B cell (primary cell): ENCODE measurements at regions not wholly inside any gene's neighbourhood (a gene's known extent, or its start where the extent isn't known, plus 50 kb on each side); places are given as distances from the start of the nearest gene placed in this dataset.

ENCODE experiments used
- ATAC-seq: fragments of 200-7000 bp; cut with Tn5 transposase; one replicate; pipeline ENCODE4 v1.10.0; 2021; ENCODE audit warnings: low read depth, mild to moderate bottlenecking, moderate number of reproducible peaks, moderate library complexity
- CTCF ChIA-PET: fragments of 350-600 bp; sonication (Branson Sonifier 250); formaldehyde crosslinking; loops from one replicate; lab custom pipeline; 2021; ENCODE audit warnings: antibody characterized with exemption, inconsistent platforms; lab: Charles Lee
- POLR2A ChIA-PET: fragments of 350-600 bp; sonication (Branson Sonifier 250); formaldehyde crosslinking; loops from one replicate; lab custom pipeline; 2021; ENCODE audit warnings: antibody characterized with exemption; lab: Charles Lee
- DNase-seq: peaks from one replicate; pipeline ENCODE4 v3.0.0; 2013
- H2AFZ ChIP-seq: 2 replicates; pipeline ENCODE4 v1.6.1; 2012; ENCODE audit warnings: mild to moderate bottlenecking, low read depth, low read length; ENCODE audit not compliant: insufficient read depth, poor library complexity, severe bottlenecking
- H3K27ac ChIP-seq, 2 donors: 1 replicate in 1 of 2; 2 replicates in 1 of 2; pipeline ENCODE4 v1.5.1; 2012 to 2013; ENCODE audit warnings: low read length in 2 of 2, mild to moderate bottlenecking in 2 of 2, moderate library complexity in 1 of 2
- H3K27me3 ChIP-seq, 4 experiments: fragments of 200-600 bp in 1 of 4; sonication (generic) in 1 of 4; replicated peaks in 1 of 4; 1 replicate in 2 of 4; 2 replicates in 2 of 4; pipeline versions ENCODE4 v1.6.1 to v1.7.0; 2013 to 2016; ENCODE audit warnings: low read length in 3 of 4, mild to moderate bottlenecking in 2 of 4, mixed read lengths in 1 of 4, moderate library complexity in 1 of 4; ENCODE audit not compliant: insufficient read depth in 4 of 4, control insufficient read depth in 3 of 4; ENCODE audit errors: control extremely low read depth in 1 of 4
- H3K36me3 ChIP-seq, 2 experiments: replicated peaks in 1 of 2; 1 replicate in 1 of 2; 2 replicates in 1 of 2; pipeline versions ENCODE4 v1.6.1 to v1.7.1; 2013; ENCODE audit warnings: low read length in 1 of 2; ENCODE audit not compliant: insufficient read depth in 2 of 2, control insufficient read depth in 1 of 2; ENCODE audit errors: control extremely low read depth in 1 of 2, extremely low read depth in 1 of 2
- H3K4me1 ChIP-seq, 2 donors: fragments of 200-600 bp in 1 of 2; sonication (generic) in 1 of 2; 1 replicate in 1 of 2; 2 replicates in 1 of 2; pipeline versions ENCODE4 v1.5.1 to v1.6.1; 2013 to 2017; ENCODE audit warnings: low read length in 2 of 2; ENCODE audit not compliant: control insufficient read depth in 2 of 2, insufficient read depth in 2 of 2
- H3K4me2 ChIP-seq: replicated peaks from 2 replicates; pipeline ENCODE3; 2012; ENCODE audit warnings: mild to moderate bottlenecking, low read depth, low read length; ENCODE audit not compliant: poor library complexity, severe bottlenecking
- H3K4me3 ChIP-seq, 5 experiments: fragments of 200-600 bp in 1 of 5; sonication (generic) in 1 of 5; 1 replicate in 3 of 5; 2 replicates in 2 of 5; pipeline versions ENCODE4 v1.5.1 to v1.7.0; 2011 to 2016; ENCODE audit warnings: low read length in 4 of 5, mild to moderate bottlenecking in 4 of 5, low read depth in 2 of 5, control low read depth in 1 of 5, moderate library complexity in 1 of 5; ENCODE audit not compliant: insufficient read depth in 1 of 5; ENCODE audit errors: control extremely low read depth in 1 of 5, extremely low read depth in 1 of 5
- H3K79me2 ChIP-seq: fragments of 200-600 bp; sonication (generic); one replicate; pipeline ENCODE4 v1.6.0; 2016; ENCODE audit warnings: low read length; ENCODE audit not compliant: control insufficient read depth, insufficient read depth
- H3K9ac ChIP-seq: fragments of 200-600 bp; sonication (generic); 2 replicates; pipeline ENCODE4 v1.6.1; 2017; ENCODE audit warnings: mild to moderate bottlenecking, low read length, moderate library complexity
- H3K9me3 ChIP-seq, 3 donors: one replicate each; pipeline versions ENCODE4 v1.6.1 to v1.7.1; 2013; ENCODE audit warnings: low read length in 2 of 3; ENCODE audit not compliant: control insufficient read depth in 2 of 3, insufficient read depth in 1 of 3; ENCODE audit errors: control extremely low read depth in 1 of 3
- H4K20me1 ChIP-seq: 2 replicates; pipeline ENCODE4 v1.6.0; 2012; ENCODE audit warnings: mild to moderate bottlenecking, low read length; ENCODE audit not compliant: insufficient read depth, control insufficient read depth, poor library complexity, severe bottlenecking
- H3K27ac Mint-ChIP-seq: one replicate; pipeline ENCODE4 v1.8.0; 2021; ENCODE audit warnings: mixed read lengths
- H3K27me3 Mint-ChIP-seq: one replicate; pipeline ENCODE4 v1.8.0; 2021; ENCODE audit warnings: mixed read lengths
- H3K4me1 Mint-ChIP-seq: one replicate; pipeline ENCODE4 v1.8.0; 2021; ENCODE audit warnings: mixed read lengths
- H3K4me3 Mint-ChIP-seq: one replicate; pipeline ENCODE4 v1.8.0; 2021; ENCODE audit warnings: mixed read lengths
- H3K9me3 Mint-ChIP-seq: one replicate; pipeline ENCODE4 v1.8.0; 2022; ENCODE audit warnings: mixed read lengths; ENCODE audit not compliant: insufficient read depth
- EZH2 ChIP-seq: IDR thresholded peaks from 2 replicates; pipeline ENCODE4 v1.6.1; 2012; ENCODE audit warnings: borderline replicate concordance, low read depth, mild to moderate bottlenecking, moderate library complexity, low read length; ENCODE audit not compliant: insufficient read depth, poor library complexity, severe bottlenecking
- WGBS: methylation state at CpG from one replicate; pipeline ENCODE4 v1.1.5; 2013; ENCODE audit warnings: missing lambda C conversion rate; ENCODE audit not compliant: insufficient coverage; 5-methylcytosine and 5-hydroxymethylcytosine counted together
- intact Hi-C: fragments of 100-400 bp; cut with micrococcal nuclease; formaldehyde crosslinking; loops from one replicate; pipeline ENCODE4 v1.10.0; 2022
- TF ChIP-seq, protein P1 (sequence below): fragments of 200-600 bp; IDR thresholded peaks from one replicate; pipeline ENCODE4 v1.8.0; 2022; ENCODE audit warnings: antibody characterized with exemption, mild to moderate bottlenecking

DNA sequence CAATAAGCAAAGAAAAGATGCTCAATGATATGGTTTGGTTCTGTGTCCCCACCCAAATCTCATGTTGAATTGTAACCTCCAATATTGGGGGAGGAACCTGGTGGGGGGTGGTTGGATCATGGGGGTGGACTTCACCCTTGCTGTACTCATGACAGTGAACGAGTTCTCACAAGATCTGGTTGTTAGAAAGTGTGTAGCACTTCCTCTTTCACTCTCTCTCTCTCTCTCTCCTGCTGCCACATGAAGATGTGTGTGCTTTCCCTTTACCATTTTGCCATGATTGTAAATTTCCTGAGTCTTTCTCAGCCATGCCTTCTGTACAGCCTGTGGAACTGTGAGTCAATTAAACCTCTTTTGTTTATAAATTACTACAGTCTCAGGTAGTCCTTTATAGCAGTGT, 248.4 kb downstream of the HHIPL2 start:
- Histone ChIP-seq H3K9ac (no peak overlapping the region), H3K79me2 (no peaks in the 10 kb centered on the region), H3K9me3 (peaks cover 0 to 10% (median 0%) of the 10 kb centered on the region in 3 donors), H3K27ac (no peak overlapping the region), H4K20me1 (no peaks in the 10 kb centered on the region), H3K4me3 (no peak overlapping the region), H3K4me1 (no peaks in the 10 kb centered on the region), H3K36me3 (no peaks in the 10 kb centered on the region), H3K4me2 (no peak overlapping the region), H2AFZ (no peak overlapping the region), H3K27me3 (no peaks in the 10 kb centered on the region)
- H3K4me3 Mint-ChIP-seq: no peak overlapping the region
- peaks cover 13% of the 10 kb centered on the region for H3K9me3 Mint-ChIP-seq
- peaks cover 3% of the 10 kb centered on the region for H3K27me3 Mint-ChIP-seq
- DNase-seq (no peak), ATAC-seq (no peak)
- ChIA-PET POLR2A (no interaction called here), CTCF (no interaction called here)
- TF ChIP-seq, protein P1, sequence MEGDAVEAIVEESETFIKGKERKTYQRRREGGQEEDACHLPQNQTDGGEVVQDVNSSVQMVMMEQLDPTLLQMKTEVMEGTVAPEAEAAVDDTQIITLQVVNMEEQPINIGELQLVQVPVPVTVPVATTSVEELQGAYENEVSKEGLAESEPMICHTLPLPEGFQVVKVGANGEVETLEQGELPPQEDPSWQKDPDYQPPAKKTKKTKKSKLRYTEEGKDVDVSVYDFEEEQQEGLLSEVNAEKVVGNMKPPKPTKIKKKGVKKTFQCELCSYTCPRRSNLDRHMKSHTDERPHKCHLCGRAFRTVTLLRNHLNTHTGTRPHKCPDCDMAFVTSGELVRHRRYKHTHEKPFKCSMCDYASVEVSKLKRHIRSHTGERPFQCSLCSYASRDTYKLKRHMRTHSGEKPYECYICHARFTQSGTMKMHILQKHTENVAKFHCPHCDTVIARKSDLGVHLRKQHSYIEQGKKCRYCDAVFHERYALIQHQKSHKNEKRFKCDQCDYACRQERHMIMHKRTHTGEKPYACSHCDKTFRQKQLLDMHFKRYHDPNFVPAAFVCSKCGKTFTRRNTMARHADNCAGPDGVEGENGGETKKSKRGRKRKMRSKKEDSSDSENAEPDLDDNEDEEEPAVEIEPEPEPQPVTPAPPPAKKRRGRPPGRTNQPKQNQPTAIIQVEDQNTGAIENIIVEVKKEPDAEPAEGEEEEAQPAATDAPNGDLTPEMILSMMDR: no peak
- no CpG with 5 or more reads among the region's 1 CpG for WGBS
- H3K27ac Mint-ChIP-seq: no peak overlapping the region
- intact Hi-C loops: no loop called here
- no peaks in the 10 kb centered on the region for H3K4me1 Mint-ChIP-seq

DNA sequence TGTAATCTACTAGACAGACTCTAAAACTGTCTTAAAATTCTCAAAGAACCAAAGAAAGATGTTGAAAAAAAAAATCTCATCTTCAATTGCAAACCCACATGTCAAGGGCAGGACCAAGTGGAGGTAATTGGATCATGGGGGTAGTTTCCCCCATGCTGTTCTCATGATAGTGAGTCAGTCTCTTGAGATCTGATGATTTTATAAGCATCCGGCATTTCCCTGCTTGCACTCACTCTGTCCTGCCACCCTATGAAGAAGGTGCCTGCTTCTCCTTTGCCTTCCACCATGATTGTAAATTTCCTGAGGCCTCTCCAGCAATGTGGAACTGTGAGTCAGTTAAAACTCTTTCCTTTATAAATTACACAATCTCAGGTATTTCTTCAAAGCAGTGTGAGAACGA, 257.0 kb downstream of the HHIPL2 start:
- Histone ChIP-seq H3K27me3 (no peaks in the 10 kb centered on the region), H3K4me3 (no peak overlapping the region), H3K27ac (no peak overlapping the region), H3K9ac (no peak overlapping the region), H3K4me1 (no peaks in the 10 kb centered on the region), H3K4me2 (no peak overlapping the region), H2AFZ (no peak overlapping the region), H3K36me3 (no peaks in the 10 kb centered on the region), H4K20me1 (no peaks in the 10 kb centered on the region), H3K9me3 (peaks cover 0 to 7% (median 4%) of the 10 kb centered on the region in 3 donors), H3K79me2 (no peaks in the 10 kb centered on the region)
- Mint-ChIP-seq H3K27ac (no peak overlapping the region), H3K4me3 (no peak overlapping the region), H3K4me1 (no peaks in the 10 kb centered on the region), H3K9me3 (peaks cover 7% of the 10 kb centered on the region), H3K27me3 (peaks cover 15% of the 10 kb centered on the region)
- ATAC-seq (no peak), DNase-seq (no peak)
- intact Hi-C loops: no loop called here
- no CpG with 5 or more reads among the region's 2 CpGs for WGBS
- POLR2A ChIA-PET: no interaction called here
- CTCF ChIA-PET: no interaction called here
- no peak for TF ChIP-seq EZH2
- TF ChIP-seq, protein P1: no peak
